ENCODE measurements at regions not wholly inside any gene's neighbourhood (a gene's known extent, or its start where the extent isn't known, plus 50 kb on each side); places are given as distances from the start of the nearest gene placed in this dataset.

- TF ChIP-seq POLR2AphosphoS2 (IDR thresholded peaks at IDR 0.05; ENCODE audit: low read length) (no peak), L3MBTL2 (IDR thresholded peaks at IDR 0.05) (peak; percentile 73)
- TF ChIP-seq, protein P1, sequence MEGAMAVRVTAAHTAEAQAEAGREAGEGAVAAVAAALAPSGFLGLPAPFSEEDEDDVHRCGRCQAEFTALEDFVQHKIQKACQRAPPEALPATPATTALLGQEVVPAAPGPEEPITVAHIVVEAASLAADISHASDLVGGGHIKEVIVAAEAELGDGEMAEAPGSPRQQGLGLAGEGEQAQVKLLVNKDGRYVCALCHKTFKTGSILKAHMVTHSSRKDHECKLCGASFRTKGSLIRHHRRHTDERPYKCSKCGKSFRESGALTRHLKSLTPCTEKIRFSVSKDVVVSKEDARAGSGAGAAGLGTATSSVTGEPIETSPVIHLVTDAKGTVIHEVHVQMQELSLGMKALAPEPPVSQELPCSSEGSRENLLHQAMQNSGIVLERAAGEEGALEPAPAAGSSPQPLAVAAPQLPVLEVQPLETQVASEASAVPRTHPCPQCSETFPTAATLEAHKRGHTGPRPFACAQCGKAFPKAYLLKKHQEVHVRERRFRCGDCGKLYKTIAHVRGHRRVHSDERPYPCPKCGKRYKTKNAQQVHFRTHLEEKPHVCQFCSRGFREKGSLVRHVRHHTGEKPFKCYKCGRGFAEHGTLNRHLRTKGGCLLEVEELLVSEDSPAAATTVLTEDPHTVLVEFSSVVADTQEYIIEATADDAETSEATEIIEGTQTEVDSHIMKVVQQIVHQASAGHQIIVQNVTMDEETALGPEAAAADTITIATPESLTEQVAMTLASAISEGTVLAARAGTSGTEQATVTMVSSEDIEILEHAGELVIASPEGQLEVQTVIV (CRISPR knock-in tag; IDR thresholded peaks at IDR 0.05; ENCODE audit: borderline replicate concordance) = no peak
Measured at GRCh38 chr4:185086053-185086452, 57.0 kb upstream of the SLC25A4 start (continued).

GRCh38 chr4:185088899-185089298 lies 54.2 kb upstream of the SLC25A4 start:
- Histone ChIP-seq H3K79me2 (ENCODE audit: control insufficient read depth, insufficient read depth, low read length) (no peaks in the 10 kb centered on the region), H3K27me3 (ENCODE audit: control insufficient read depth in 2 of 2, insufficient read depth in 2 of 2, low read length in 2 of 2) (peaks cover 0 to 6% of the 10 kb centered on the region in 2 experiments; a peak in 1 of 5 replicates), H3K36me3 (ENCODE audit: control insufficient read depth, insufficient read depth, low read length) (no peaks in the 10 kb centered on the region), H3K9me1 (ENCODE audit: control insufficient read depth, insufficient read depth, low read length) (no peaks in the 10 kb centered on the region), H2AFZ (ENCODE audit: low read depth, low read length) (no peak overlapping the region), H3K4me2 (ENCODE audit: insufficient read depth, low read length) (no peak overlapping the region), H3K9me3 (replicated peaks; ENCODE audit: control insufficient read depth, insufficient read depth, low read depth, low read length) (no peaks in the 10 kb centered on the region), H3K4me1 (replicated peaks in 1 of 2; ENCODE audit: control insufficient read depth in 2 of 2, insufficient read depth in 2 of 2, low read length in 2 of 2) (peaks cover 0 to 5% of the 10 kb centered on the region in 2 experiments; a peak in 1 of 5 replicates), H3K27ac (ENCODE audit: extremely low read depth, low read depth, low read length) (no peak overlapping the region), H4K20me1 (replicated peaks; ENCODE audit: control insufficient read depth, insufficient read depth, low read length) (no peaks in the 10 kb centered on the region), H3K9ac (ENCODE audit: insufficient read depth in 1 of 2, low read depth in 2 of 2, low read length in 2 of 2) (no peak overlapping the region), H3K4me3 (no peak overlapping the region)
- ChIA-PET CTCF (ENCODE audit: low intra/inter-chr PET ratio) (no interaction called here), POLR2A (no interaction called here)
- BruUV-seq (replicated peaks) = no TSS peak
- intact Hi-C loops (cut with micrococcal nuclease) = no loop called here
- WGBS (ENCODE audit: insufficient coverage, low coverage, missing lambda C conversion rate) = 3% methylated on average over 6 of the region's 6 CpGs
- ATAC-seq (no peak), DNase-seq (ENCODE audit: extremely low read depth in 1 of 4, low spot score in 3 of 4) (no peak), FAIRE-seq (no peak)
- in situ Hi-C loops (cut with MboI) = no loop called here
- TF ChIP-seq U2AF2 (optimal IDR thresholded peaks at IDR 0.05; ENCODE audit: low read depth, low read length) = no peak
- TF ChIP-seq, protein P2, sequence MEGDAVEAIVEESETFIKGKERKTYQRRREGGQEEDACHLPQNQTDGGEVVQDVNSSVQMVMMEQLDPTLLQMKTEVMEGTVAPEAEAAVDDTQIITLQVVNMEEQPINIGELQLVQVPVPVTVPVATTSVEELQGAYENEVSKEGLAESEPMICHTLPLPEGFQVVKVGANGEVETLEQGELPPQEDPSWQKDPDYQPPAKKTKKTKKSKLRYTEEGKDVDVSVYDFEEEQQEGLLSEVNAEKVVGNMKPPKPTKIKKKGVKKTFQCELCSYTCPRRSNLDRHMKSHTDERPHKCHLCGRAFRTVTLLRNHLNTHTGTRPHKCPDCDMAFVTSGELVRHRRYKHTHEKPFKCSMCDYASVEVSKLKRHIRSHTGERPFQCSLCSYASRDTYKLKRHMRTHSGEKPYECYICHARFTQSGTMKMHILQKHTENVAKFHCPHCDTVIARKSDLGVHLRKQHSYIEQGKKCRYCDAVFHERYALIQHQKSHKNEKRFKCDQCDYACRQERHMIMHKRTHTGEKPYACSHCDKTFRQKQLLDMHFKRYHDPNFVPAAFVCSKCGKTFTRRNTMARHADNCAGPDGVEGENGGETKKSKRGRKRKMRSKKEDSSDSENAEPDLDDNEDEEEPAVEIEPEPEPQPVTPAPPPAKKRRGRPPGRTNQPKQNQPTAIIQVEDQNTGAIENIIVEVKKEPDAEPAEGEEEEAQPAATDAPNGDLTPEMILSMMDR (IDR thresholded peaks at IDR 0.05 in 2 of 3, conservative IDR thresholded peaks at IDR 0.05 in 1 of 3; ENCODE audit: insufficient read depth in 2 of 3, low read depth in 1 of 3, low read length in 3 of 3) = no peak
- no peak for TF ChIP-seq HDGF (IDR thresholded peaks at IDR 0.05)
- TF ChIP-seq TRIM24 (IDR thresholded peaks at IDR 0.05) = no peak
- no peak for TF ChIP-seq SMAD2 (IDR thresholded peaks at IDR 0.05; ENCODE audit: low read depth, low read length)
- TF ChIP-seq ZBTB9 (CRISPR knock-in tag; IDR thresholded peaks at IDR 0.05) = no peak
- no peak for TF ChIP-seq ILK (tag; IDR thresholded peaks at IDR 0.05; ENCODE audit: borderline replicate concordance, low read depth)
- TF ChIP-seq ARID1B (IDR thresholded peaks at IDR 0.05) = no peak
- no peak for TF ChIP-seq BRCA1 (IDR thresholded peaks at IDR 0.05)
- TF ChIP-seq BRCA1 (CRISPR knock-in tag; IDR thresholded peaks at IDR 0.05) = no peak
- TF ChIP-seq, protein P3, sequence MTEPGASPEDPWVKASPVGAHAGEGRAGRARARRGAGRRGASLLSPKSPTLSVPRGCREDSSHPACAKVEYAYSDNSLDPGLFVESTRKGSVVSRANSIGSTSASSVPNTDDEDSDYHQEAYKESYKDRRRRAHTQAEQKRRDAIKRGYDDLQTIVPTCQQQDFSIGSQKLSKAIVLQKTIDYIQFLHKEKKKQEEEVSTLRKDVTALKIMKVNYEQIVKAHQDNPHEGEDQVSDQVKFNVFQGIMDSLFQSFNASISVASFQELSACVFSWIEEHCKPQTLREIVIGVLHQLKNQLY (CRISPR knock-in tag; conservative IDR thresholded peaks at IDR 0.05) = no peak
- TF ChIP-seq, protein P4, sequence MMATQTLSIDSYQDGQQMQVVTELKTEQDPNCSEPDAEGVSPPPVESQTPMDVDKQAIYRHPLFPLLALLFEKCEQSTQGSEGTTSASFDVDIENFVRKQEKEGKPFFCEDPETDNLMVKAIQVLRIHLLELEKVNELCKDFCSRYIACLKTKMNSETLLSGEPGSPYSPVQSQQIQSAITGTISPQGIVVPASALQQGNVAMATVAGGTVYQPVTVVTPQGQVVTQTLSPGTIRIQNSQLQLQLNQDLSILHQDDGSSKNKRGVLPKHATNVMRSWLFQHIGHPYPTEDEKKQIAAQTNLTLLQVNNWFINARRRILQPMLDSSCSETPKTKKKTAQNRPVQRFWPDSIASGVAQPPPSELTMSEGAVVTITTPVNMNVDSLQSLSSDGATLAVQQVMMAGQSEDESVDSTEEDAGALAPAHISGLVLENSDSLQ (IDR thresholded peaks at IDR 0.05) = no peak
- TF ChIP-seq ZFP30 (CRISPR knock-in tag; IDR thresholded peaks at IDR 0.05; ENCODE audit: borderline replicate concordance) = no peak
